MM.1S (cell line): ENCODE measurements at regions not wholly inside any gene's neighbourhood (a gene's known extent, or its start where the extent isn't known, plus 50 kb on each side); places are given as distances from the start of the nearest gene placed in this dataset.

Experiments
- DNase-seq: peaks from one replicate; pipeline ENCODE4 v3.0.0-alpha.2; 2015
- H2AFZ ChIP-seq: fragments of 300-600 bp; sonication (generic); 2 replicates; pipeline ENCODE4 v1.6.0; 2016; ENCODE audit warnings: antibody characterized with exemption, low read length
- H3F3A ChIP-seq: fragments of 300-600 bp; sonication (generic); 2 replicates; pipeline ENCODE4 v1.6.1; 2016; ENCODE audit warnings: mild to moderate bottlenecking, antibody characterized with exemption, low read length, moderate library complexity, mixed read lengths; ENCODE audit not compliant: insufficient read depth
- H3K27ac ChIP-seq: fragments of 300-600 bp; sonication (generic); 2 replicates; pipeline ENCODE4 v1.5.1; 2016; ENCODE audit warnings: mild to moderate bottlenecking, low read length
- H3K27me3 ChIP-seq: fragments of 300-600 bp; sonication (generic); replicated peaks from 2 replicates; pipeline ENCODE4 v1.6.0; 2016; ENCODE audit warnings: low read length; ENCODE audit not compliant: insufficient read depth
- H3K36me3 ChIP-seq: fragments of 300-600 bp; sonication (generic); replicated peaks from 2 replicates; pipeline ENCODE4 v1.6.1; 2016; ENCODE audit warnings: mild to moderate bottlenecking, low read length, mixed read lengths; ENCODE audit not compliant: insufficient read depth
- H3K4me1 ChIP-seq: fragments of 300-600 bp; sonication (generic); 2 replicates; pipeline ENCODE4 v1.6.1; 2016; ENCODE audit warnings: low read length, mixed read lengths
- H3K4me2 ChIP-seq: fragments of 300-600 bp; sonication (generic); 2 replicates; pipeline ENCODE4 v1.6.0; 2016; ENCODE audit warnings: low read depth, low read length
- H3K4me3 ChIP-seq: fragments of 300-600 bp; sonication (generic); 2 replicates; pipeline ENCODE4 v1.5.1; 2016; ENCODE audit warnings: low read length, mixed read lengths
- H3K79me2 ChIP-seq: fragments of 300-600 bp; sonication (generic); 2 replicates; pipeline ENCODE4 v1.6.1; 2016; ENCODE audit warnings: mixed run types, low read length, mixed read lengths
- H3K9ac ChIP-seq: fragments of 300-600 bp; sonication (generic); 2 replicates; pipeline ENCODE4 v1.6.1; 2016; ENCODE audit warnings: low read length, mixed read lengths
- H3K9me2 ChIP-seq: fragments of 300-600 bp; sonication (generic); replicated peaks from 2 replicates; pipeline ENCODE4 v1.6.1; 2016; ENCODE audit warnings: mild to moderate bottlenecking, low read length, mixed read lengths; ENCODE audit not compliant: insufficient read depth
- H3K9me3 ChIP-seq: fragments of 300-600 bp; sonication (generic); replicated peaks from 2 replicates; pipeline ENCODE4 v1.6.1; 2016; ENCODE audit warnings: mild to moderate bottlenecking, low read length, mixed read lengths; ENCODE audit not compliant: insufficient read depth
- H4K20me1 ChIP-seq: fragments of 300-600 bp; sonication (generic); 2 replicates; pipeline ENCODE4 v1.6.1; 2016; ENCODE audit warnings: mild to moderate bottlenecking, low read length, moderate library complexity, mixed read lengths; ENCODE audit not compliant: insufficient read depth
- CTCF ChIP-seq: fragments of 300-600 bp; sonication (generic); IDR thresholded peaks from 2 replicates; pipeline ENCODE4 v1.5.1; 2016; ENCODE audit warnings: antibody characterized with exemption, low read length, mixed read lengths
- EZH2 ChIP-seq: fragments of 300-600 bp; sonication (generic); optimal IDR thresholded peaks from 2 replicates; pipeline ENCODE3; 2017; ENCODE audit warnings: low read depth, mild to moderate bottlenecking, antibody characterized with exemption, low read length, mixed read lengths
- EZH2phosphoT487 ChIP-seq: fragments of 300-600 bp; sonication (generic); IDR thresholded peaks from 2 replicates; pipeline ENCODE4 v1.6.1; 2018; ENCODE audit warnings: antibody characterized with exemption, low read length

DNA sequence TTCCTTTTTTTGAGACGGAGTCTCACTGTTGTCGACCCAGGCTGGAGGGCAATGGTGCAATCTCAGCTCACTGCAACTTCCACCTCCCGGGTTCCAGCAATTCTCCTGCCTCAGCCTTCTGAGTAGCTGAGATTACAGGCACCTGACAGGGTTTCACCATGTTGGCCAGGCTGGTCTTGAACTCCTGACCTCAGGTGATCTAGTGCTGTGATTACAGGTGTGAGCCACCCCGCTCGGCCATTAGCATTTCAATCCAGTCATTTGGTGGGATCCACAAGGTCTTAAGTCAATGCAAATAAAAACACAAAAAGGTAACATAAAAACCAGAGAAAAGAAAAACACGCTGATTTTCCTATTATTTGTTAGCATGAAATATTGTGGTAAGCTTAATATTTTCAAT is 1227.2 kb upstream of the TENM4 start:
- no peak for TF ChIP-seq EZH2
- TF ChIP-seq CTCF: no peak
- TF ChIP-seq EZH2phosphoT487: no peak

GRCh38 chr11:80655834-80656233 is 1215.0 kb upstream of the TENM4 start:
- Histone ChIP-seq H3K36me3 (no peaks in the 10 kb centered on the region), H2AFZ (no peak overlapping the region), H3K4me2 (no peak overlapping the region), H3F3A (no peaks in the 10 kb centered on the region), H3K4me1 (no peaks in the 10 kb centered on the region), H3K79me2 (no peaks in the 10 kb centered on the region), H3K9me2 (no peaks in the 10 kb centered on the region), H3K4me3 (no peak overlapping the region), H4K20me1 (no peaks in the 10 kb centered on the region), H3K27me3 (no peaks in the 10 kb centered on the region), H3K27ac (no peak overlapping the region), H3K9me3 (no peaks in the 10 kb centered on the region), H3K9ac (no peak overlapping the region)
- TF ChIP-seq EZH2phosphoT487 (no peak), CTCF (no peak), EZH2 (no peak)
- DNase-seq: no peak

More for the DNA sequence above, 1227.2 kb upstream of the TENM4 start:
- Histone ChIP-seq H3K36me3 (no peaks in the 10 kb centered on the region), H4K20me1 (no peaks in the 10 kb centered on the region), H3K4me1 (no peaks in the 10 kb centered on the region), H2AFZ (no peak overlapping the region), H3K27me3 (no peaks in the 10 kb centered on the region), H3K4me3 (no peak overlapping the region), H3K27ac (no peak overlapping the region), H3K79me2 (no peaks in the 10 kb centered on the region), H3K9me2 (no peaks in the 10 kb centered on the region), H3K9me3 (no peaks in the 10 kb centered on the region), H3K9ac (no peak overlapping the region), H3K4me2 (no peak overlapping the region), H3F3A (no peaks in the 10 kb centered on the region)
- no peak for DNase-seq

DNA sequence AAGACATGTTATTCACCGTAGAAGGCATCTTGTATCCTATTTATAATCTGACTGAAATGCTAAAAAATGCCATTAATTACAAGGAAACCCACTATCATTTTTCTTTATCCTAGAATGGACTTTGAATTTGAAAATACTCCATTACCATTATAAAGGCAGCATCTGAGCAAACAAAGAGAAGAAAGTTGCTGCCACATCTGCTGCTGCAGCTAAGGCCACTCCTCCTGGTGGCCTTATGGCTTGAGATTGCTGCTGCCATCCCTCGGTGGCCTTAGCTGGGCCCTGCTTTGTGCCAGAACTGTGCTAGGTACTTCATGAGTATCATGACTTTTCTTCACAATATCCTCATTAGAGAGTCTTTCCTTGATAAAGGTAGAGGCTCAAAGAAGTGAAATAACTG is 1210.1 kb upstream of the TENM4 start:
- Histone ChIP-seq H2AFZ (no peak overlapping the region), H3K36me3 (no peaks in the 10 kb centered on the region), H3K27ac (no peak overlapping the region), H4K20me1 (no peaks in the 10 kb centered on the region), H3K27me3 (no peaks in the 10 kb centered on the region), H3K4me2 (no peak overlapping the region), H3F3A (no peaks in the 10 kb centered on the region), H3K4me1 (no peaks in the 10 kb centered on the region), H3K9ac (no peak overlapping the region), H3K9me2 (no peaks in the 10 kb centered on the region), H3K9me3 (no peaks in the 10 kb centered on the region), H3K79me2 (no peaks in the 10 kb centered on the region), H3K4me3 (no peak overlapping the region)
- DNase-seq: no peak
- TF ChIP-seq CTCF (no peak), EZH2 (no peak), EZH2phosphoT487 (no peak)
